HEK293T (cell line): ENCODE measurements at regions not wholly inside any gene's neighbourhood (a gene's known extent, or its start where the extent isn't known, plus 50 kb on each side); places are given as distances from the start of the nearest gene placed in this dataset.

Experiments used
- ARNT ChIP-seq: fragments of 450-650 bp; IDR thresholded peaks from 2 replicates; pipeline ENCODE4 v1.6.1; 2017; ENCODE audit warnings: mild to moderate bottlenecking
- BHLHE40 ChIP-seq: fragments of 450-650 bp; IDR thresholded peaks from 2 replicates; pipeline ENCODE4 v1.6.1; 2016; ENCODE audit warnings: mild to moderate bottlenecking, moderate library complexity, borderline replicate concordance
- CTBP1 ChIP-seq: fragments of 450-650 bp; IDR thresholded peaks from 2 replicates; pipeline ENCODE4 v1.6.1; 2016; ENCODE audit warnings: borderline replicate concordance
- ELF4 ChIP-seq: fragments of 450-650 bp; IDR thresholded peaks from 2 replicates; pipeline ENCODE4 v1.6.1; 2017; ENCODE audit warnings: antibody characterized with exemption
- FOXA1 ChIP-seq: fragments of 450-650 bp; IDR thresholded peaks from 2 replicates; pipeline ENCODE4 v1.6.1; 2016; ENCODE audit warnings: mild to moderate bottlenecking
- FOXK2 ChIP-seq: fragments of 450-650 bp; IDR thresholded peaks from 2 replicates; pipeline ENCODE4 v1.6.1; 2016; ENCODE audit warnings: mild to moderate bottlenecking
- FOXM1 ChIP-seq: fragments of 450-650 bp; IDR thresholded peaks from 2 replicates; pipeline ENCODE4 v1.6.1; 2017; ENCODE audit warnings: mild to moderate bottlenecking, borderline replicate concordance
- L3MBTL2 ChIP-seq: fragments of 450-650 bp; conservative IDR thresholded peaks from 2 replicates; pipeline ENCODE4 v1.6.1; 2016; ENCODE audit warnings: mild to moderate bottlenecking
- NFRKB ChIP-seq: fragments of 450-650 bp; IDR thresholded peaks from 2 replicates; pipeline ENCODE4 v1.6.1; 2016; ENCODE audit warnings: mild to moderate bottlenecking, moderate library complexity
- SP1 ChIP-seq: fragments of 450-650 bp; IDR thresholded peaks from 2 replicates; pipeline ENCODE4 v1.6.1; 2017
- SUZ12 ChIP-seq: fragments of 450-650 bp; IDR thresholded peaks from 2 replicates; pipeline ENCODE4 v1.6.1; 2016; ENCODE audit warnings: mild to moderate bottlenecking
- TARDBP ChIP-seq: fragments of 450-650 bp; IDR thresholded peaks from 2 replicates; pipeline ENCODE4 v1.6.1; 2016
- ZNF384 ChIP-seq: fragments of 450-650 bp; IDR thresholded peaks from 2 replicates; pipeline ENCODE4 v1.6.1; 2016

DNA sequence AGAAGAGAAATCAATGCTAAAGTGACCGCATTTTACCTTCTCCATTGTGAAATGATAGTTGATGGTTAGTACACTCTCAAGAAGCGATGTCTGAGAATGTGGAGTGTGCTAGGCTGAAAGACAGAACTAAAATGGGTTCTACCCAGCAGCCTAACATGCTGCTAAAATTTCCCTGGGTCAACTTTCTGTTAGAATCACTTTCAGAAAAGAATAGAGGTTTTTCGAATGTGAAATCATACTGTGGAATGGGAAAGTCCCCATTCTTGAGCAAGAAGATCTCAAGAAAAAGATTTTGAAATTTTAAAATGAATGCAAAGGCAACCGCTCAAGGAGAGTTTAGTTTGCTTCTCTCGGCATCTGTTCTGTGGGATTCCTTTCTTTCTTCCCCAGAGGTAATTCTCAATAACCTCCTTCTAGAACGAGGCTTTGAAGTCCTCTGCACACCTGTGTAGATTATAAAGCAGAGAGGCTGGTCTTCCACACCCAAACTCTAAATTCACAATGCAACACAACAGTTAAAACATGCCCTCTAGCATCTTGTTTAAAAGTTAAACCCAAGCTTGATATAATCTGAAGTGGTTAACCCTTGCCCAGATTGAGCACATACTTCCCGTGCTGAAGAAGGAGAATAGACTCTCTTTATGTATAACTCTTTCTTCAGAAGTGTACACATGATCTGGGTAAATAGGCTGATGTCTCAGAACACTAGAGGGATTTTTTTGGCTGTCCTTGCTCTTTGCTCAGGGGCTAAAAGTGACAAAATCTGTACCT is 208.7 kb upstream of the KLF3 start:
- TF ChIP-seq ARNT (no peak), FOXK2 (no peak), SUZ12 (no peak), ELF4 (no peak), FOXA1 (no peak), CTBP1 (no peak), NFRKB (no peak), FOXM1 (no peak), TARDBP (no peak), L3MBTL2 (no peak), BHLHE40 (no peak), ZNF384 (no peak), SP1 (no peak)
